ENCODE measurements at regions not wholly inside any gene's neighbourhood (a gene's known extent, or its start where the extent isn't known, plus 50 kb on each side); places are given as distances from the start of the nearest gene placed in this dataset.

DNA sequence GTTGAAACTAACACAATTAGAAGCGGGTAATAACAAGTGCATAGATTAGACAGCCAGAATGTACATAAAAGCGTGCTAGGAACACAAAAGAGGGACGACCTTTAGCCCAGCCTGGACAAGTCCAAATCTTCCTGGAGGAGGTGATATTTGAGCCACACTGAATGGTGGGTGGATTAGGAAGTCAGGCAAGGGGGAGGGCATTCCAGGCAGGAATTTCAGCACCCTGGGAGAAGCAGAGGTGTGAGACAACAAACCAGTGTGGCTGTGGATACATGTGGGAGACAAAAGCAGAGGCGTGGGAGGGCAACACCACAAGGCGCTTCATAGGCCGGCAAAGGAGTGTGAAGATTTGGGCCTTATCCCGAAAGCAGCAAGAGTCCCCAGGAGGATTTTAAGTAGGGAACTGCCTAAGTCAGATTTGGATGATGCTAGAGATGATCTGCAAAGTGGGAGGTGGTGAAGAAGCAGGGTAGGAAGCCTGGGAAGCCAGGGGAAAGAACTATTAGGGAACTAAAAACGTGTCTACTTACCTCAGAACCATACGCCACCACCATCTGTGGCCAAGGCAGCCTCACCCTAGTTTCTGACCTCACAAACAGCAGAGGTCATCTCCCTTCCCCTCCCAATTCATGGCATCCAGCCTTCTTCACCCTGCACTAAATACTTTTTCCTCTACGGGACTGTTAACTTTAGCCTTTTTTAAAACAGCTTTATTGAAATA is 81.8 kb downstream of the GLUL start:
- TF ChIP-seq POLR2AphosphoS5 (IDR thresholded peaks at IDR 0.05) (no peak), CTCF (IDR thresholded peaks at IDR 0.05) (no peak)
